ENCODE measurements at regions not wholly inside any gene's neighbourhood (a gene's known extent, or its start where the extent isn't known, plus 50 kb on each side); places are given as distances from the start of the nearest gene placed in this dataset.

GRCh38 chr21:38048167-38048566 lies 131.9 kb upstream of the KCNJ6 start:
- TF ChIP-seq TARDBP (IDR thresholded peaks at IDR 0.05): no peak
- no peak for TF ChIP-seq PKNOX1 (IDR thresholded peaks at IDR 0.05)
- TF ChIP-seq FOXK2 (IDR thresholded peaks at IDR 0.05): no peak
- TF ChIP-seq HDGF (IDR thresholded peaks at IDR 0.05; ENCODE audit: borderline replicate concordance): no peak
- no peak for TF ChIP-seq NFRKB (IDR thresholded peaks at IDR 0.05)
- TF ChIP-seq SP1 (IDR thresholded peaks at IDR 0.05): no peak
- no peak for TF ChIP-seq ELF4 (IDR thresholded peaks at IDR 0.05)
